ENCODE measurements at regions not wholly inside any gene's neighbourhood (a gene's known extent, or its start where the extent isn't known, plus 50 kb on each side); places are given as distances from the start of the nearest gene placed in this dataset.

DNA sequence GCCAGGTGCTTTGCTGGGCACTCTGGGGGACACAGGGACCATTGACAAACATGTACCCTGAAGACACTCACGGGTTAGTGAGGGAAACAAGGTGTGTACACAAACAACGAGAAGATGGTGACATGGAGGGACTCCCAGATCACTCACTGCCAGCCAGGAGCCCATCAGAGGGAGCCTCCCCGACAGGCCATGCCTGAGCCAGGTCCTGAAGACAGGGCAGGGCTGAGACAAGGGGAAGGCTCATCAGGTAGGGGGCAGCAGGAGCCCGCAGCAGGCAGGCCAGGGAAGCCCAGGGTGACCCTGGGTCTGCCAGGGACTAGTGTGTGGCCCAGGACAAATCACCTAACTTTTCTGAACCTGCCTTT is 127.9 kb downstream of the BUD13 start:
- Histone ChIP-seq H3K27ac (ENCODE audit: low read depth in 2 of 2, low read length in 1 of 2) (no peak overlapping the region), H3K4me1 (ENCODE audit: control insufficient read depth in 2 of 2, insufficient read depth in 2 of 2, low read length in 1 of 2) (no peaks in the 10 kb centered on the region), H3K9me3 (ENCODE audit: control insufficient read depth in 2 of 2, insufficient read depth in 1 of 2, low read depth in 1 of 2, low read length in 1 of 2) (peaks cover 0 to 2% of the 10 kb centered on the region in 2 donors), H3K27me3 (ENCODE audit: control insufficient read depth in 1 of 2, insufficient read depth in 2 of 2, low read length in 2 of 2) (no peaks in the 10 kb centered on the region), H3K36me3 (ENCODE audit: control insufficient read depth in 2 of 2, insufficient read depth in 2 of 2, low read length in 1 of 2) (no peaks in the 10 kb centered on the region), H3K4me3 (ENCODE audit: low read depth in 1 of 2, low read length in 2 of 2) (no peak overlapping the region)
- 53 to 62% methylated on average over 4 of the region's 4 CpGs for WGBS, 2 donors

DNA sequence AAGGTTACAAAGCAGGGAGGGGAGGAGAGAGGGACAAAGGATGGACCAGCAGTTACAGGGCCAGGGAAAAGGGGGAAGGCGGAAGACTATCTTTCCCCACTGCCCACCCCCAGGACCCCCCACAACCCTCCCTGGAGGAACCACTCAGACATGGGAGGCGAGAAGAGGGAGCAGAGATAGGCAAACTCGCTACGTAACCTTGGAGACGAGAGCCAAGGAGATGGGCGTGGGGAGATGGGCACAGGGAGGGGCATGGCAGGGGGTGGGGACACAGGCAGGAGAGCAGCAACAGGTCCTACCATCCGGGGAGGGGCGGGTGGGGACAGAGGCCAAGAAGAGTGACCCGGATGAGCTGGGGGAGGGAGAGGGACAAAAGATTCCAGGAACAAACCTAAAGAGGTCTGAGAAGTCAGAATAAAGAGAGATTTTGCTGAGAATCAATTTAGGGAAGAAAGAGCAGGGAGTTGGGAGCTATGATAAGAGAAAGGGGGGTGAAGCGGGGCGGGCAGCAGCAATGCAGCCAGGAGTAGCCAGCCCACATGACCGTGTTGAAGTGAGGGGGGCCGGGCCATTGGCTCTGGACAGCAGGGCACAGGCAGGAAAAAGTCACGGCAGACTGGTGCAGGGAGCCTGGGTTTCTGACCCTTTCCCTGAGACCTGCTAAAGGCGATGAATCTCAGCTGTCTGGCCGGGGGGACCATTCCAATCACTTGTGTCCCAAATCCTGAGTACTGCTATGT is 128.4 kb downstream of the BUD13 start:
- H3K27me3 ChIP-seq (ENCODE audit: control insufficient read depth in 1 of 2, insufficient read depth in 2 of 2, low read length in 2 of 2), result no peaks in the 10 kb centered on the region
- no peaks in the 10 kb centered on the region for H3K36me3 ChIP-seq (ENCODE audit: control insufficient read depth in 2 of 2, insufficient read depth in 2 of 2, low read length in 1 of 2)
- peaks cover 0 to 2% of the 10 kb centered on the region in 2 donors for H3K9me3 ChIP-seq (ENCODE audit: control insufficient read depth in 2 of 2, insufficient read depth in 1 of 2, low read depth in 1 of 2, low read length in 1 of 2)
- H3K27ac ChIP-seq (ENCODE audit: low read depth in 2 of 2, low read length in 1 of 2), result no peak overlapping the region
- H3K4me3 ChIP-seq (ENCODE audit: low read depth in 1 of 2, low read length in 2 of 2), result no peak overlapping the region
- no peaks in the 10 kb centered on the region for H3K4me1 ChIP-seq (ENCODE audit: control insufficient read depth in 2 of 2, insufficient read depth in 2 of 2, low read length in 1 of 2)
- 50 to 53% methylated on average over 16 of the region's 16 CpGs for WGBS, 2 donors

DNA sequence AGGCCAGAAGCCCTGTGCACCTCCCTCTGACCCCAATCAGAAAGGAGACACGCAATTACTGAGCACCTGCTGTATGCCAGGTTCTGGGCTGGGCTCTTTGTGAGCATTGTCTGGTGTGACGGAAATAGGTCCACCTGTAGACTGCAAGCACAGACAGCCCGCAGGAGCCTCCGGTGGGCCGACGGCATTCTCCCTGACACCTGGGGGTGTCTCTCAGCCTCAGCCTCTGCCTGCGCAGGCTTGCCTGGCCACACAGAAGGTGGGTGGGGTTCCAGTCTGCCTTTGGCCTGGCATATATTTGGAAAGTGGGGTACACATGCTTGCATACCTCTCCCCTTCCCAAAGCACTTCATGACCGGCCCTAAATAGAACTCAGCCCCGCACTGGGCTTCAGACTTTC is 129.3 kb downstream of the BUD13 start:
- Histone ChIP-seq H3K9me3 (ENCODE audit: control insufficient read depth in 2 of 2, insufficient read depth in 1 of 2, low read depth in 1 of 2, low read length in 1 of 2) (peaks cover 0 to 2% of the 10 kb centered on the region in 2 donors), H3K27ac (ENCODE audit: low read depth in 2 of 2, low read length in 1 of 2) (no peak overlapping the region), H3K27me3 (ENCODE audit: control insufficient read depth in 1 of 2, insufficient read depth in 2 of 2, low read length in 2 of 2) (no peaks in the 10 kb centered on the region), H3K36me3 (ENCODE audit: control insufficient read depth in 2 of 2, insufficient read depth in 2 of 2, low read length in 1 of 2) (no peaks in the 10 kb centered on the region), H3K4me1 (ENCODE audit: control insufficient read depth in 2 of 2, insufficient read depth in 2 of 2, low read length in 1 of 2) (no peaks in the 10 kb centered on the region), H3K4me3 (ENCODE audit: low read depth in 1 of 2, low read length in 2 of 2) (no peak overlapping the region)
- WGBS, 2 donors, result 55 to 57% methylated on average over 9 of the region's 9 CpGs

DNA sequence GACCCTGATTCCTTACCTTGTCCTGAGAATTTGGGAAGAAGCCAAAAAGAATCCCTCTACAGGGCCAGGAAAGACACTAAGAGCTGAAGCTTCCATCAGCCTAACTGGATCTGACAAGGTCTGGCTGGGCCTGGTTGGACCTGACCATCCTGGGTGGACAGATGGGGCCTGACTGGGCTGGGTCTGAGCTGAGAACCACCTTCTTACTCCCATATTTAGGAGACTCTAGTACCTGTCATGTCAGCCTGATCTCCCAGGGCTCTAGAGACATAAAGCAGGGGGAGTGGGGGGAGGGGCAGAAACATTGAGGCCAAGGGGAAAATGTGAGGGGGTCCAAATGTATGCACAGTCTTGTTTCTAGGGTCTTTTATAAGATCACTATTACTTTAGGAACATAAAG is 129.9 kb downstream of the BUD13 start:
- no peaks in the 10 kb centered on the region for H3K27me3 ChIP-seq (ENCODE audit: control insufficient read depth in 1 of 2, insufficient read depth in 2 of 2, low read length in 2 of 2)
- H3K4me1 ChIP-seq (ENCODE audit: control insufficient read depth in 2 of 2, insufficient read depth in 2 of 2, low read length in 1 of 2), result no peaks in the 10 kb centered on the region
- H3K27ac ChIP-seq (ENCODE audit: low read depth in 2 of 2, low read length in 1 of 2), result no peak overlapping the region
- peaks cover 0 to 2% of the 10 kb centered on the region in 2 donors for H3K9me3 ChIP-seq (ENCODE audit: control insufficient read depth in 2 of 2, insufficient read depth in 1 of 2, low read depth in 1 of 2, low read length in 1 of 2)
- H3K4me3 ChIP-seq (ENCODE audit: low read depth in 1 of 2, low read length in 2 of 2), result no peak overlapping the region
- no peaks in the 10 kb centered on the region for H3K36me3 ChIP-seq (ENCODE audit: control insufficient read depth in 2 of 2, insufficient read depth in 2 of 2, low read length in 1 of 2)

DNA sequence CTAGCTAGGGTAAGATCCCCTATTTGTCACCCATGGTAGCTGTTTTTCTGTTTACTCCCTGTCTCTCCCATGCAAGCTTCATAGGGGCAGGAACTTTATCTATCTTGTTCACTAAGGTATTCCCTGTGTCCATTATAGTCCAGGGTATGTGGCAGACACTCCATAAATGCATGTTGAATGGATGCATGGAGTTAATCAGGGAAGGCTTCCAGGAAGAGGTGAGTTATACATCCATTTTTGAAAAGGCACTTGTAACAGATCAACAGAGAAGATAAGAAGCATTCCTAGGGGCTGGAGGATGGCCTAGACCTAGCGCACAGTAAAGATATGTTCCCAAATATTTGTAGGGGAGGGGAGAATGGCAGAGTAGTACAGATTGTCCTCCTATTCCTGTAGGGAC is 130.3 kb downstream of the BUD13 start:
- H3K4me3 ChIP-seq (ENCODE audit: low read depth in 1 of 2, low read length in 2 of 2), result no peak overlapping the region
- no peaks in the 10 kb centered on the region for H3K36me3 ChIP-seq (ENCODE audit: control insufficient read depth in 2 of 2, insufficient read depth in 2 of 2, low read length in 1 of 2)
- H3K27me3 ChIP-seq (ENCODE audit: control insufficient read depth in 1 of 2, insufficient read depth in 2 of 2, low read length in 2 of 2), result no peaks in the 10 kb centered on the region
- no peak overlapping the region for H3K27ac ChIP-seq (ENCODE audit: low read depth in 2 of 2, low read length in 1 of 2)
- 81 to 93% methylated on average over 1 of the region's 1 CpG for WGBS, 2 donors
- peaks cover 0 to 2% of the 10 kb centered on the region in 2 donors for H3K9me3 ChIP-seq (ENCODE audit: control insufficient read depth in 2 of 2, insufficient read depth in 1 of 2, low read depth in 1 of 2, low read length in 1 of 2)
- no peaks in the 10 kb centered on the region for H3K4me1 ChIP-seq (ENCODE audit: control insufficient read depth in 2 of 2, insufficient read depth in 2 of 2, low read length in 1 of 2)

DNA sequence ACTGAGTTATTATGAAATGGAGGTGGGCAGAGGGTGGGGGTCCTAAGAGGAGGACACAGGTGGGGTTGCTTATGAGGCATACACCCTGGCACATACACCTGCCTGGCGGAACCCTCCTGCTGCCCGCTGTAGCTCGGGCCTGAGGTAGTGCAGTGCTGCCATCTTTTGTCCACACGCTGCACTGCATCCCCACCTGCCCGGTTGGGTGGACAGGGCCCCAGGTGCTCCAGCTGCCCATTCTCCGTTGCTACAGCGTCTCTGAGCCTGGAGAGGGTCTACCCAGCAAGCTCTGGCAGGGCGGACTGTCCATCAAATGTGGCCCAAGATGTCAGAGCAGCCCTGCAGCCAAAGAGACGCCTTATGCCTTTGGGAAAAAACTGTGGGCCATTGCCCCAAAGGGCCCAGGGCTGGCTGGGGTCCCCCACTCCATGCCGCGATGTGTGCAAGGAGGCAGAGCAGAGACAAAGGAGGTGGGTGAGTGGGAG is 131.2 kb downstream of the BUD13 start:
- H3K27me3 ChIP-seq (ENCODE audit: control insufficient read depth in 1 of 2, insufficient read depth in 2 of 2, low read length in 2 of 2), result no peaks in the 10 kb centered on the region
- no peak overlapping the region for H3K4me3 ChIP-seq (ENCODE audit: low read depth in 1 of 2, low read length in 2 of 2)
- H3K36me3 ChIP-seq (ENCODE audit: control insufficient read depth in 2 of 2, insufficient read depth in 2 of 2, low read length in 1 of 2), result no peaks in the 10 kb centered on the region
- no peaks in the 10 kb centered on the region for H3K4me1 ChIP-seq (ENCODE audit: control insufficient read depth in 2 of 2, insufficient read depth in 2 of 2, low read length in 1 of 2)
- no peak overlapping the region for H3K27ac ChIP-seq (ENCODE audit: low read depth in 2 of 2, low read length in 1 of 2)
- 26 to 31% methylated on average over 11 of the region's 11 CpGs for WGBS, 2 donors
- peaks cover 0 to 2% of the 10 kb centered on the region in 2 donors for H3K9me3 ChIP-seq (ENCODE audit: control insufficient read depth in 2 of 2, insufficient read depth in 1 of 2, low read depth in 1 of 2, low read length in 1 of 2)

DNA sequence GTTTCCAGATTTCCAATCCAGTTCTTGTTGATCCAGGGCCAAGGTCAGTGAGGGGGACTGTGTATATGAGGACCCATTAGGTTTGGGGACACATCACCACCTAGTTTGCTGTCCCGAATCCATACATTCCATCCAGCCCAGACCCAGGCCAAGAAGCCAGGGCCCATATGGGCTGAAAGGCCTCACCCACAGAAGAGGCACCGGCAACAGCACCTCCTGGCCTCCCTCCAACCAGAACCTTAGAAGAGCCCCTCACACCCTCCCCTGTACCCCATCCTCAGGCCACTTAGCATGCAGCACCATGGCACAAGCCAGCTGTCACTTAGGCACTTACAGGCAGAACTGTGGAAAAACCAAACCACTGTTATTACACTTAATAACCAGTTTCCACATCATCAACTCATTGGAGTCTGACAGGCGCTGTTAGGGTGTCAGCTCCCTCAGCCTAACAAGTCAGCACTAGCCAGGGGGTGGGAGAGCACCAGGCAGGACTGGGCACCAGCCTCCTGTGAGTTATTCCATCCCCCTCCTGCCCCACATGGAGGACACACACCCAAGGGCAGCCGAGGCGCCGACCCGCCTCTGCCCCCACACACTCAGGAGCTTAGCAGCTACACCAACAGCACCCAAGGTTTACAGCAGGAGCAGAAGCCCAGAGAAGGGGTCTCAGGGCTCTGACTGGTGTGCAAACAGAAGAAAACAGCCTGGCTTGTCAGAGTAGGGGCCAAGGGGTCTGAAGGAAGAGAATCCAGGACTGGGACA is 132.0 kb downstream of the BUD13 start:
- no peak overlapping the region for H3K4me3 ChIP-seq (ENCODE audit: low read depth in 1 of 2, low read length in 2 of 2)
- H3K27ac ChIP-seq (ENCODE audit: low read depth in 2 of 2, low read length in 1 of 2), result no peak overlapping the region
- peaks cover 0 to 2% of the 10 kb centered on the region in 2 donors for H3K9me3 ChIP-seq (ENCODE audit: control insufficient read depth in 2 of 2, insufficient read depth in 1 of 2, low read depth in 1 of 2, low read length in 1 of 2)
- H3K27me3 ChIP-seq (ENCODE audit: control insufficient read depth in 1 of 2, insufficient read depth in 2 of 2, low read length in 2 of 2), result no peaks in the 10 kb centered on the region
- 72 to 86% methylated on average over 7 of the region's 7 CpGs for WGBS, 2 donors
- H3K4me1 ChIP-seq (ENCODE audit: control insufficient read depth in 2 of 2, insufficient read depth in 2 of 2, low read length in 1 of 2), result no peaks in the 10 kb centered on the region
- no peaks in the 10 kb centered on the region for H3K36me3 ChIP-seq (ENCODE audit: control insufficient read depth in 2 of 2, insufficient read depth in 2 of 2, low read length in 1 of 2)

DNA sequence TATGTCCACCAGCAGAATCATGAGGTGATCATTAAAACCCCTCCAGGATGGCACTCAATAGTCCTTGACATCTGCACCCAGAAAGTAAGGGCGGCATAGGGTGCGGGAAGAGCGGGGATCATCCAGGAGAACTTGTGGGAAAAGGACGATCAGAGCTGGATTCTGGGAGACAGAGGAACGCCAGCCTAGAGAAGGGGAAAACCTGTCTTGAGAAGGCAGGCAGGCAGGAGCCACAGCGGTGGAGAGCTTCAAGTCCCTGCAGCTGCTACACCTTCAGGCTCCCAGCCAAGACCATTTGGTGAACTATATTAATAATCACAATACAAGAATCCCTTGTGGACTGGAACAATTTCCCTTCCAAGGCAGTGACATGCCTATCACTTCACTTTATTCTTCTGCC is 134.3 kb downstream of the BUD13 start:
- Histone ChIP-seq H3K27me3 (ENCODE audit: control insufficient read depth in 1 of 2, insufficient read depth in 2 of 2, low read length in 2 of 2) (no peaks in the 10 kb centered on the region), H3K27ac (ENCODE audit: low read depth in 2 of 2, low read length in 1 of 2) (no peak overlapping the region), H3K36me3 (ENCODE audit: control insufficient read depth in 2 of 2, insufficient read depth in 2 of 2, low read length in 1 of 2) (no peaks in the 10 kb centered on the region), H3K4me1 (ENCODE audit: control insufficient read depth in 2 of 2, insufficient read depth in 2 of 2, low read length in 1 of 2) (no peaks in the 10 kb centered on the region), H3K9me3 (ENCODE audit: control insufficient read depth in 2 of 2, insufficient read depth in 1 of 2, low read depth in 1 of 2, low read length in 1 of 2) (peaks cover 0 to 4% of the 10 kb centered on the region in 2 donors), H3K4me3 (ENCODE audit: low read depth in 1 of 2, low read length in 2 of 2) (no peak overlapping the region)
- WGBS, 2 donors, result 78 to 80% methylated on average over 6 of the region's 6 CpGs

DNA sequence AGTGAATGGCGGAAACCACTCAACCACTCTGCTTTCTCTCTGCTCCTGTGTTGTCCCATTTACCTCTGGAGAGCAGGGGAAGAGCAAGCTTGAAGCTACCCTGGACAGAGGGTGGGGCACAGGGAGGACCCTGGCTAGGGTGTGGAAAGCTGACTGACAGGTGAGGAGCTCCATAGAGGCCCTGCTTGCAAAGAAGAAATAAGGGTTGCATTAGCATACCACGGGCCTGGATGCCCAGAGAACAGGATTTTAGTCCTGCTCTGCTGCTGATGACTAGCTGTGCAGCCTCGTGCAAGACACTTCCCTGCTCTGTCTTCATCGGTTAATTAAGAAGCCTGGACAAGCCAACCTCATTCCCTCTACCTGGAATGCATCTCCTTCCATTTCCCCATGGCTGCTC is 135.0 kb downstream of the BUD13 start:
- Histone ChIP-seq H3K9me3 (ENCODE audit: control insufficient read depth in 2 of 2, insufficient read depth in 1 of 2, low read depth in 1 of 2, low read length in 1 of 2) (peaks cover 0 to 4% of the 10 kb centered on the region in 2 donors), H3K4me3 (ENCODE audit: low read depth in 1 of 2, low read length in 2 of 2) (no peak overlapping the region), H3K4me1 (ENCODE audit: control insufficient read depth in 2 of 2, insufficient read depth in 2 of 2, low read length in 1 of 2) (no peaks in the 10 kb centered on the region), H3K27ac (ENCODE audit: low read depth in 2 of 2, low read length in 1 of 2) (no peak overlapping the region), H3K27me3 (ENCODE audit: control insufficient read depth in 1 of 2, insufficient read depth in 2 of 2, low read length in 2 of 2) (no peaks in the 10 kb centered on the region), H3K36me3 (ENCODE audit: control insufficient read depth in 2 of 2, insufficient read depth in 2 of 2, low read length in 1 of 2) (no peaks in the 10 kb centered on the region)
- 76 to 82% methylated on average over 4 of the region's 4 CpGs for WGBS, 2 donors
